ENCODE measurements at regions not wholly inside any gene's neighbourhood (a gene's known extent, or its start where the extent isn't known, plus 50 kb on each side); places are given as distances from the start of the nearest gene placed in this dataset.

GRCh38 chr15:45906230-45906629 is 271.4 kb downstream of the SQOR start:
- Histone ChIP-seq H3K4me1 (ENCODE audit: control insufficient read depth in 4 of 4, insufficient read depth in 4 of 4, low read length in 3 of 4) (no peaks in the 10 kb centered on the region), H3K9ac (ENCODE audit: low read depth in 1 of 2, low read length in 2 of 2) (no peak overlapping the region), H3K4me3 (ENCODE audit: low read depth in 1 of 3, low read length in 3 of 3) (no peak overlapping the region), H3K27ac (ENCODE audit: low read depth in 1 of 2, low read length in 2 of 2) (no peak overlapping the region), H3K9me3 (ENCODE audit: control insufficient read depth in 4 of 4, low read length in 3 of 4) (no peaks in the 10 kb centered on the region), H3K36me3 (ENCODE audit: control insufficient read depth in 4 of 4, insufficient read depth in 3 of 4, low read depth in 1 of 4, low read length in 3 of 4) (no peaks in the 10 kb centered on the region), H3K27me3 (ENCODE audit: control insufficient read depth in 4 of 4, insufficient read depth in 4 of 4, low read length in 3 of 4) (no peaks in the 10 kb centered on the region)
- no peak for TF ChIP-seq FOXA2 (IDR thresholded peaks at IDR 0.05)
- no peak for TF ChIP-seq JUND (IDR thresholded peaks at IDR 0.05)
- TF ChIP-seq EGR1 (IDR thresholded peaks at IDR 0.05; ENCODE audit: low read depth in 2 of 2), result no peak
- TF ChIP-seq YY1 (IDR thresholded peaks at IDR 0.05), result no peak
- TF ChIP-seq GABPA (IDR thresholded peaks at IDR 0.05 in 1 of 2, conservative IDR thresholded peaks at IDR 0.05 in 1 of 2), result no peak
- no peak for TF ChIP-seq TAF1 (conservative IDR thresholded peaks at IDR 0.05)
- no peak for TF ChIP-seq RAD21 (IDR thresholded peaks at IDR 0.05)
- TF ChIP-seq RXRA (IDR thresholded peaks at IDR 0.05), result no peak
- no peak for DNase-seq (ENCODE audit: low spot score)
- WGBS, result 66% methylated on average over 2 of the region's 2 CpGs

GRCh38 chr15:45910671-45911070 is 275.8 kb downstream of the SQOR start:
- WGBS, result 61% methylated on average over 3 of the region's 3 CpGs
- H3K4me1 ChIP-seq (ENCODE audit: control insufficient read depth in 4 of 4, insufficient read depth in 4 of 4, low read length in 3 of 4), result no peaks in the 10 kb centered on the region
- no peaks in the 10 kb centered on the region for H3K9me3 ChIP-seq (ENCODE audit: control insufficient read depth in 4 of 4, low read length in 3 of 4)
- H3K4me3 ChIP-seq (ENCODE audit: low read depth in 1 of 3, low read length in 3 of 3), result no peak overlapping the region
- H3K27me3 ChIP-seq (ENCODE audit: control insufficient read depth in 4 of 4, insufficient read depth in 4 of 4, low read length in 3 of 4), result no peaks in the 10 kb centered on the region
- DNase-seq (ENCODE audit: low spot score), result no peak
- no peak overlapping the region for H3K27ac ChIP-seq (ENCODE audit: low read depth in 1 of 2, low read length in 2 of 2)
- H3K9ac ChIP-seq (ENCODE audit: low read depth in 1 of 2, low read length in 2 of 2), result no peak overlapping the region
- no peaks in the 10 kb centered on the region for H3K36me3 ChIP-seq (ENCODE audit: control insufficient read depth in 4 of 4, insufficient read depth in 3 of 4, low read depth in 1 of 4, low read length in 3 of 4)
- no peak for TF ChIP-seq MAX (IDR thresholded peaks at IDR 0.05)
- no peak for TF ChIP-seq RXRA (IDR thresholded peaks at IDR 0.05)
- TF ChIP-seq ATF3 (IDR thresholded peaks at IDR 0.05), result no peak
- no peak for TF ChIP-seq GABPA (IDR thresholded peaks at IDR 0.05 in 1 of 2, conservative IDR thresholded peaks at IDR 0.05 in 1 of 2)
- TF ChIP-seq HNF4G (IDR thresholded peaks at IDR 0.05), result no peak

- H3K4me1 ChIP-seq (ENCODE audit: control insufficient read depth in 4 of 4, insufficient read depth in 4 of 4, low read length in 3 of 4), result no peaks in the 10 kb centered on the region
- 60% methylated on average over 2 of the region's 2 CpGs for WGBS
- no peaks in the 10 kb centered on the region for H3K36me3 ChIP-seq (ENCODE audit: control insufficient read depth in 4 of 4, insufficient read depth in 3 of 4, low read depth in 1 of 4, low read length in 3 of 4)
- DNase-seq (ENCODE audit: low spot score), result no peak
- H3K9ac ChIP-seq (ENCODE audit: low read depth in 1 of 2, low read length in 2 of 2), result no peak overlapping the region
- TF ChIP-seq RAD21 (IDR thresholded peaks at IDR 0.05), result no peak
- no peak for TF ChIP-seq FOXA2 (IDR thresholded peaks at IDR 0.05)
- TF ChIP-seq SP1 (IDR thresholded peaks at IDR 0.05), result no peak
- TF ChIP-seq CTCF (IDR thresholded peaks at IDR 0.05; ENCODE audit: low read depth, low read length, missing input control), result no peak
- H3K27me3 ChIP-seq (ENCODE audit: control insufficient read depth in 4 of 4, insufficient read depth in 4 of 4, low read length in 3 of 4), result no peaks in the 10 kb centered on the region
- H3K9me3 ChIP-seq (ENCODE audit: control insufficient read depth in 4 of 4, low read length in 3 of 4), result no peaks in the 10 kb centered on the region
- H3K27ac ChIP-seq (ENCODE audit: low read depth in 1 of 2, low read length in 2 of 2), result no peak overlapping the region
- no peak overlapping the region for H3K4me3 ChIP-seq (ENCODE audit: low read depth in 1 of 3, low read length in 3 of 3)
Observed at GRCh38 chr15:45913451-45913850, 278.6 kb downstream of the SQOR start.

GRCh38 chr15:45914425-45914824 is 279.6 kb downstream of the SQOR start:
- H3K9ac ChIP-seq (ENCODE audit: low read depth in 1 of 2, low read length in 2 of 2), result no peak overlapping the region
- no peak overlapping the region for H3K27ac ChIP-seq (ENCODE audit: low read depth in 1 of 2, low read length in 2 of 2)
- no peak overlapping the region for H3K4me3 ChIP-seq (ENCODE audit: low read depth in 1 of 3, low read length in 3 of 3)
- no peaks in the 10 kb centered on the region for H3K9me3 ChIP-seq (ENCODE audit: control insufficient read depth in 4 of 4, low read length in 3 of 4)
- DNase-seq (ENCODE audit: low spot score), result no peak
- H3K27me3 ChIP-seq (ENCODE audit: control insufficient read depth in 4 of 4, insufficient read depth in 4 of 4, low read length in 3 of 4), result no peaks in the 10 kb centered on the region
- TF ChIP-seq TAF1 (conservative IDR thresholded peaks at IDR 0.05) (no peak), RAD21 (IDR thresholded peaks at IDR 0.05) (no peak), GABPA (IDR thresholded peaks at IDR 0.05 in 1 of 2, conservative IDR thresholded peaks at IDR 0.05 in 1 of 2) (no peak), FOXA1 (IDR thresholded peaks at IDR 0.05) (no peak), ATF3 (IDR thresholded peaks at IDR 0.05) (no peak), NR2F2 (IDR thresholded peaks at IDR 0.05) (no peak), EGR1 (IDR thresholded peaks at IDR 0.05; ENCODE audit: low read depth in 2 of 2) (no peak)
- H3K4me1 ChIP-seq (ENCODE audit: control insufficient read depth in 4 of 4, insufficient read depth in 4 of 4, low read length in 3 of 4), result no peaks in the 10 kb centered on the region
- no peaks in the 10 kb centered on the region for H3K36me3 ChIP-seq (ENCODE audit: control insufficient read depth in 4 of 4, insufficient read depth in 3 of 4, low read depth in 1 of 4, low read length in 3 of 4)
